Caco-2 (cell line): ENCODE measurements at regions not wholly inside any gene's neighbourhood (a gene's known extent, or its start where the extent isn't known, plus 50 kb on each side); places are given as distances from the start of the nearest gene placed in this dataset.

Source experiments
- BruUV-seq: library from RNA; stranded (reverse); fragments of 400-500 nt; replicated peaks from 2 replicates; lab custom pipeline; 2021; lab: Mats Ljungman, UMichigan
- CTCF ChIA-PET: fragments of 300-600 bp; sonication (Branson Sonifier 250); formaldehyde crosslinking; loops from one replicate; lab custom pipeline; 2022; ENCODE audit warnings: antibody characterized with exemption; lab: Charles Lee
- POLR2A ChIA-PET: fragments of 300-600 bp; sonication (Branson Sonifier 250); formaldehyde crosslinking; loops from one replicate; lab custom pipeline; 2022; ENCODE audit warnings: antibody characterized with exemption; lab: Charles Lee
- DNase-seq, 2 experiments: peaks; one replicate each; pipeline versions ENCODE4 v3.0.0 to v3.0.0-alpha.2; 2020 to 2022
- H3K27me3 ChIP-seq: replicated peaks from 2 replicates; pipeline ENCODE4 v1.6.0; 2011; ENCODE audit warnings: low read length; ENCODE audit not compliant: control insufficient read depth, insufficient read depth
- H3K36me3 ChIP-seq: 2 replicates; pipeline ENCODE4 v1.5.1; 2011; ENCODE audit warnings: low read length; ENCODE audit not compliant: control insufficient read depth, insufficient read depth
- H3K4me1 ChIP-seq: fragments of 250-450 bp; sonication (Bioruptor Pico); 2 replicates; pipeline ENCODE4 v1.5.1; 2020; ENCODE audit warnings: mild to moderate bottlenecking
- H3K4me3 ChIP-seq: 2 replicates; pipeline ENCODE4 v1.5.1; 2011; ENCODE audit warnings: low read depth, mild to moderate bottlenecking, control low read depth, low read length
- H3K9me3 ChIP-seq: fragments of 250-450 bp; sonication (Bioruptor Pico); 2 replicates; pipeline ENCODE4 v1.5.1; 2020; ENCODE audit warnings: mild to moderate bottlenecking, moderate library complexity
- H3K27ac Mint-ChIP-seq: one replicate; pipeline ENCODE4 v1.8.0; 2022; ENCODE audit warnings: mixed read lengths; ENCODE audit not compliant: unreplicated experiment
- H3K27me3 Mint-ChIP-seq: one replicate; pipeline ENCODE4 v1.8.0; 2022; ENCODE audit warnings: mixed read lengths; ENCODE audit not compliant: insufficient read depth, unreplicated experiment
- H3K36me3 Mint-ChIP-seq: one replicate; pipeline ENCODE4 v1.8.0; 2022; ENCODE audit warnings: mild to moderate bottlenecking, mixed read lengths; ENCODE audit not compliant: insufficient read depth, unreplicated experiment
- H3K4me1 Mint-ChIP-seq: one replicate; pipeline ENCODE4 v1.8.0; 2022; ENCODE audit warnings: low read depth, mixed read lengths; ENCODE audit not compliant: unreplicated experiment
- H3K4me3 Mint-ChIP-seq: one replicate; pipeline ENCODE4 v1.8.0; 2022; ENCODE audit warnings: mild to moderate bottlenecking, moderate library complexity, mixed read lengths; ENCODE audit not compliant: unreplicated experiment
- H3K9me3 Mint-ChIP-seq: one replicate; pipeline ENCODE4 v1.8.0; 2022; ENCODE audit warnings: mixed read lengths; ENCODE audit not compliant: unreplicated experiment
- CTCF ChIP-seq, 2 experiments: fragments of 200-600 bp in 1 of 2; IDR thresholded peaks; 1 replicate in 1 of 2; 2 replicates in 1 of 2; pipeline versions ENCODE4 v1.5.1 to v1.8.0; 2011 to 2022; ENCODE audit warnings: antibody characterized with exemption in 1 of 2, control low read depth in 1 of 2, inconsistent platforms in 1 of 2, low read depth in 1 of 2, low read length in 1 of 2, mild to moderate bottlenecking in 1 of 2, moderate library complexity in 1 of 2; ENCODE audit not compliant: insufficient read depth in 1 of 2, severe bottlenecking in 1 of 2, unreplicated experiment in 1 of 2
- intact Hi-C: fragments of 100-400 bp; cut with micrococcal nuclease; formaldehyde crosslinking; loops from one replicate; pipeline ENCODE4 v1.10.0; 2022; ENCODE audit not compliant: unreplicated experiment

GRCh38 chr3:28743831-28744230 is 395.2 kb upstream of the AZI2 start:
- DNase-seq = no peak
- Histone ChIP-seq H3K4me1 (no peaks in the 10 kb centered on the region), H3K4me3 (no peak overlapping the region), H3K36me3 (no peaks in the 10 kb centered on the region), H3K9me3 (no peaks in the 10 kb centered on the region), H3K27me3 (no peaks in the 10 kb centered on the region)
- no peak for TF ChIP-seq CTCF (IDR thresholded peaks at IDR 0.05; ENCODE audit: insufficient read depth in 1 of 2, low read depth in 1 of 2, low read length in 1 of 2, severe bottlenecking in 1 of 2, unreplicated experiment in 1 of 2)
- H3K27me3 Mint-ChIP-seq = no peaks in the 10 kb centered on the region
- no TSS peak for BruUV-seq
- ChIA-PET CTCF (no interaction called here), POLR2A (no interaction called here)
- H3K4me3 Mint-ChIP-seq = no peak overlapping the region
- H3K36me3 Mint-ChIP-seq = no peaks in the 10 kb centered on the region
- H3K27ac Mint-ChIP-seq = no peak overlapping the region
- H3K4me1 Mint-ChIP-seq = no peaks in the 10 kb centered on the region
- H3K9me3 Mint-ChIP-seq = no peaks in the 10 kb centered on the region
- intact Hi-C loops = no loop called here

GRCh38 chr3:28745436-28745835 is 396.8 kb upstream of the AZI2 start:
- no peaks in the 10 kb centered on the region for H3K36me3 Mint-ChIP-seq
- H3K4me1 Mint-ChIP-seq = peaks cover 4% of the 10 kb centered on the region
- no peak overlapping the region for H3K27ac Mint-ChIP-seq
- H3K9me3 Mint-ChIP-seq = peaks cover 13% of the 10 kb centered on the region
- intact Hi-C loops = no loop called here
- H3K4me3 Mint-ChIP-seq = no peak overlapping the region
- ChIA-PET POLR2A (no interaction called here), CTCF (no interaction called here)
- DNase-seq = no peak
- Histone ChIP-seq H3K4me3 (no peak overlapping the region), H3K9me3 (no peaks in the 10 kb centered on the region), H3K27me3 (no peaks in the 10 kb centered on the region), H3K4me1 (no peaks in the 10 kb centered on the region), H3K36me3 (no peaks in the 10 kb centered on the region)
- no peak for TF ChIP-seq CTCF (IDR thresholded peaks at IDR 0.05; ENCODE audit: insufficient read depth in 1 of 2, low read depth in 1 of 2, low read length in 1 of 2, severe bottlenecking in 1 of 2, unreplicated experiment in 1 of 2)
- no peaks in the 10 kb centered on the region for H3K27me3 Mint-ChIP-seq
- BruUV-seq = no TSS peak

GRCh38 chr3:28745916-28746617 is 397.4 kb upstream of the AZI2 start:
- no peak for TF ChIP-seq CTCF (IDR thresholded peaks at IDR 0.05; ENCODE audit: insufficient read depth in 1 of 2, low read depth in 1 of 2, low read length in 1 of 2, severe bottlenecking in 1 of 2, unreplicated experiment in 1 of 2)
- Histone ChIP-seq H3K36me3 (no peaks in the 10 kb centered on the region), H3K4me3 (no peak overlapping the region), H3K27me3 (no peaks in the 10 kb centered on the region), H3K9me3 (no peaks in the 10 kb centered on the region), H3K4me1 (no peaks in the 10 kb centered on the region)
- ChIA-PET CTCF (no interaction called here), POLR2A (no interaction called here)
- Mint-ChIP-seq H3K9me3 (peaks cover 20% of the 10 kb centered on the region), H3K27me3 (no peaks in the 10 kb centered on the region), H3K36me3 (no peaks in the 10 kb centered on the region), H3K27ac (no peak overlapping the region), H3K4me3 (no peak overlapping the region), H3K4me1 (peaks cover 4% of the 10 kb centered on the region)
- BruUV-seq = no TSS peak
- DNase-seq = no peak
- intact Hi-C loops = no loop called here
